Left cardiac atrium (tissue), 4 donors: ENCODE measurements at regions not wholly inside any gene's neighbourhood (a gene's known extent, or its start where the extent isn't known, plus 50 kb on each side); places are given as distances from the start of the nearest gene placed in this dataset.
"Not testable (repeated sequence)": the region's sequence is repeated elsewhere in the genome, so short reads cannot be mapped to it uniquely, and the experiment has no call there.

Experiments used
- ATAC-seq, 2 donors: fragments of 200-7000 bp; cut with Tn5 transposase; one replicate each; pipeline ENCODE4 v1.9.1; 2020; ENCODE audit warnings: mild to moderate bottlenecking in 2 of 2, moderate library complexity in 2 of 2
- DNase-seq: peaks from one replicate; pipeline ENCODE4 v3.0.0-alpha.2; 2020
- intact Hi-C, 2 donors: fragments of 100-400 bp; cut with DNase I; formaldehyde crosslinking; loops; one replicate each; pipeline versions ENCODE4 v1.14.1 to v1.15.1; 2022 to 2023
- donor health status: DM: no; HTN: yes; CAD: no.
- donor health status: DM: no; HTN: yes; CAD: no; lungs with severe emphysema.
- donor health status: DM: yes; HTN: yes; CAD: no.
- donor health status: Dilated cardiomyopathy.

DNA sequence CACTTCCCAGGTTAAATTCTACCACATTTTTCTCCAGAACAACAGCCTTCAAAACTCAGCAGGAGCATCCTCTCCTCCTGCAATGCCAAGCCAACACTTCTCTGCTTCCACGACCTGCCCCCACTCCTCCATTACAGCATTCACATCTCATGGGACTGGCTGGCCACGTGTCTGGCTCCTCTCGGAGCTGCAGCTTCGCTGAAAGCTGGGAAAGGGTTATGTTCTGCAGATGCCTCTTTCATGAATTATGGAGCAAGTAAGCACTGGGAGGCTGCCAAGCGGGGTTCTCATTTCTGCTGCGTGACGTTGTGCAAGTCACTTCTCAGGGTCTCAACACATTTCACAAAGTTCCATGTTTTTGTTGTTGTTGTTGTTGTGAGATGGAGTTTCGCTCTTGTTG, 142.2 kb upstream of the RFLNA start:
- DNase-seq (no peak), ATAC-seq (peak in 1 of 2 donors; percentile 67)
- intact Hi-C loops = no loop called here

DNA sequence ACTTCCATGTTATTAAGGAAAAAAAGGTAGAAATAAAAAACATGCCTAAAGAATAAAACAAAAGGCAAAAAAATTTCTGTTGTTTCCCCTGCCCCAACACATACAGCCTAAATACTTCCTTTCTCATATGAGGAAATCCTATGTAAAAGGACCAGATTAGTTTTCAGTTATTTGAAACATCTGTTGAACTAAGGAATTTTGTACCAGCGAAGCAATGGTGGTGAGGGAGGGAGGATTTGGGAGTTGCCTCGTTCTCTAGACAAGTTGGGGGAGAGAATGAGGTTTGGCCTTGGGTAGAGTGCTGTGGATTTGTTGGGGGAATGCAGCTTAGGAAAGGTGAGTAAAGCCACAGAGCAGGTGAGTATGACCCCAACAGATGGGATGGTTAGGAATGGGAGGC, 141.5 kb upstream of the RFLNA start:
- intact Hi-C loops = no loop called here
- no peak for DNase-seq
- ATAC-seq = no peak

DNA sequence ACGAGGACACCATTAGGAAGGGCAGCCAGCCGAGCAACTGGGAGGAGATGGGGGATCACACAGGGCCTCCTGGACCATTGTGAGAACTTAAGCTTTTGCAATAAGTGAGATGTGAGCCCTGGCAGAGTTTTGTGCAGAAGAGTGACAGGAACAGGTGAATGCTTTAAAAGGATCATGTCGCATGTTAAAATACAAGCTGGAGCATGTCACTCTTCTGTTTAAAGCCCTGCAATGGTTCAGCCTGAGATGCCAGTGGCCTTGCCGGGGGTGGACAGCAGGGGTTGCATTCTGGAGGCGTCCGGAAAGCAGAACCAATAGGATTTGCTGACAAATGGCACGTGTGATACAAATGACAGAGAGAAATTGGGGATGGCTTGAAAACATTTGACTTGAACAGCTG, 137.5 kb upstream of the RFLNA start:
- no peak for DNase-seq
- no peak for ATAC-seq
- intact Hi-C loops = no loop called here

DNA sequence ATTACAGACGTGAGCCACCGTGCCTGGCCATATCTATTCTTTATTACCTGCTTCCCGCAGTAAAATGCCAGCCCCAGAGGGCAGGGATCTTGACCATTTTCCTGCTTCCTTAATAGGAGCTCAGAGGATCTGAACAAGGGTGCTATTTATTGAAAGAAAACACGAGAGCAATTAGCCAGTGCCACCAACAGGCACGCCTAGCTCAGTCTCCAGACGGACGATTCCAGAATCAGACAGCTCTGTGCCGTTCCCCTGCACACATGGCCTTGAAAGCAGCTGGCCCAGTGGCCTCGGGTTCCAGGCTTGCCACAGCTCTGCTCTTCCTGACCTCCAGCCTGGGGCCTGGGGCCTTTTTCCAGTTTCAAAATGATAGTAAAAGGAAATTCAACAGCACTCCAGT, 135.2 kb upstream of the RFLNA start:
- DNase-seq (no peak), ATAC-seq (no peak)
- intact Hi-C loops = no loop called here

DNA sequence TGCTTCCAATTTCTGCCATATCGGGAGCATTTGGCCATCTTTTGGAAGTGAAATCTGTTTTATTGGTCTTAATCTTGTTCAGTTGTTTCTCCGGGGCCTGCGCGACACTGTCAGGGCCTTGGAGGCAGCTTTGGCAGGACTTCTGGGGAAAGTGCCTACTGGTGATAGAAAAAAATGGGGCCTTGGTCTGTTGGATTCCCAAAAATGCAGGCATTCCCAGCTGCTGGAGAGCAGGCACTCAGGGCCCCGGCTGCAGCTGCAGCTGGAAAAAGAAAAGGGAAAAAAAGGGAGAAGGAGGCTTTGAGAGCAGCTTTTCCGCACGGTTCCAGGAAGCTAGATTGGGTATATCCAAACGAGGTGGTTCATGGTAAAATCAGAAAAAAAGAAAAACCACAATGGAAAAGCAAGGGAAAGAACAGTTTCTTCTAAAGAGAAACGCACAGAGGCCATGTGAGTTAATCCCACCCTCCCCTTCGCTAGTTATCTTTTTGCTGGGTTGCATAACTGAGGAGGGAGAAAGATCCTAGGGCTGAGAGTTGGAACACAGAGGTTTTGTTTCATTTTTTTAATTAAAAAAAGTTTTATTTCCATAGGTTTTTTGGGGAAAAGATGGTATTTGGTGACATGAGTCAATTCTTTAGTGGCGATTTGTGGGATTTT, 134.7 kb upstream of the RFLNA start:
- ATAC-seq (peak in 1 of 2 donors; percentile 47), DNase-seq (no peak)
- intact Hi-C loops = no loop called here

DNA sequence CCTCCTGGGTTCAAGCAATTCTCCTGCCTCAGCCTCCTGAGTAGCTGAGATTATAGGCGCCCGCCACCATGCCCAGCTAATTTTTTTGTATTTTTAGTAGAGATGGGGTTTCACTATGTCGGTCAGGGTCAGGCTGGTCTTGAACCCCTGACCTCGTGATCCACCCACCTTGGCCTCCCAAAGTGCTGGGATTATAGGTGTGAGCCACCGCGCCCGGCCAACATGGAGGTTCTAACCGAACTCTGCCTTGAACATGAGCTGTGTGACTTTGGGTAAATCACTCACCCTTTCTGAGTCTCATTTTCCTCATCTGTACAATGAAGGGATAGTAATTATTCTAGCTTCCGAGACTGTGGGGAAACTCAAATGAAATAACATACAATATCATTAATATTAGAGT, 133.5 kb upstream of the RFLNA start:
- ATAC-seq, intact Hi-C loops, DNase-seq: not testable (repeated sequence)

DNA sequence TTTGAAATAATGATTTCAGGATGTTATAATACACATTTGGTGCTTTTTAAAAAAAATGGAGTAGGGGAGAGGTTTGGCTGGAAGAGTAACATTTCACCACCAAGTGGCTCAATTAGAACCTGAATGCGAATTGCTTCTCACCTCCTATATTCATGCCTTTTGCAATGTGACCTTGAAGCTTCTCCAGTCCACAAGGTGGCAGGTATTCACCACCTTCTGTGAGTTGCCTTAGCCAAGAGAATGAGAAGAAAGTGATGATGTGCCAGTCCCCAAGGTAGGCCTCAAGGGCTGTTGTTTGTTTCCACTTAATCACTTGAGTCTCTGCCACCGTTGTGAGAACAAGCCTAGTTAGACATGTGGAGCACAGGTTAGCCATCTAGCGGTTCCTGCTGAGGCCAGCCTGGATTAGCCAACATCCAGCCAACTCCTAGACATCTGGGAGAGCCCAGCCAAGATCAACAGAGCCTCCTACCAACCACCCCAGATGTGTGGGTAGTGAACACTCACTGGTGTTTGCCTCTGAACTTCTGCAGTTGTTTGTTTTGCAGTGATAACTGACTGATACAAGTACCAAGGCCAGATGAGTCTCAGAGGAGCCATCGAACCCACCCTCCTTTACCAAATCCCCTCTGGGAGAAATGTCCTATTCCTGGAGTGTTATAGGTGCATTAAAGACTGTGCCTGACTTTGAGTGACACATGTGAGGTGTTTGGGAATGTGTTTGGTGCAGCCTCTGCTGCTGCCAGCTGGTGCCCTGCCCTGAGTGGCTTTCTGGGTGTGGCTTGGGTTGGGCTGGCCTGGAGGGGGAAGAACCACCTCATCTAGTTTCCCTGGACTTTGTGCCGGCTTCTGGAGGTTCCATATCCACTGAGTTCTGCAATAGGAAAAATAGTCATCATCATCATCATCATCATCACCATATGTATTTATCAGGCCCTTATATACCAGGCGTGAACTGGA, 132.5 kb upstream of the RFLNA start:
- ATAC-seq (no peak), DNase-seq (no peak)
- intact Hi-C loops = no loop called here

DNA sequence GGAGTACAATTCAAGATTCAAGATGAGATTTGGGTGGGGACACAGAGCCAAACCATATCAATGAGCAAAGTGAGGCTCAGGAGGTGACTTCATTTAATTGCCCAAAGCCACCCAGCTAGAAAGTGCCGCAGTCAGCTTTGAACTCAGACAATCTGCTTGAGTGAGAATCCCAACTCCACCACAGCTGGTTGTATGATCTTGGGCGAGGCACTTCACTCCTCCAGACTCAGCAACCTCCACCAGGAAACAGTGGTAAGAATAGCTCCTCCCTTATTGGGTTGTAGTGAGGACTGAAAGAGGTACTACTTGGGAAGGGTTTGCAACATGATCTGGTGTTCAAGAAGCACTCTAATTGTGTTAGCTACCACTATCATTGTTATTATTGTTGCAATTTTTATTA, 129.2 kb upstream of the RFLNA start:
- no peak for ATAC-seq
- no peak for DNase-seq
- intact Hi-C loops = no loop called here

DNA sequence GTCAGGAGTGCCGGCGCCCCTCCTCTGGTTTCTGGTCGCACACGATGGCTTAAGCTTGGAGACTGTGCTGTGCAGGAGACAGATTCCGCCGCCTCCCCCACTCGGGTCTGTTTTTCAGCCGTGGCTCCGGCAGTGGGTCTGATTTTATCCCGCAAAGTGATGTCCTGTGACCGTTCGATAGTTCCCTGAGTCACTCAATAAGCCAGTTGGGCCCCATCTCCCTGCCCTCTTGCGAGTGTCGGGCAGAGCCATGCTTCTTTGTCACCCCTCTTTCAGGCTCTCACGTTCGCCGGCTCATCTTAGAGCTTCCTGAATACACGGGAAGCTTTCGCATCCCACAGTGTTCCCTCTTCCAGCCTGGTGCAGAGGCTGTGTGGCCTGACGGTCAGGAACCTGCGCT, 127.8 kb upstream of the RFLNA start:
- ATAC-seq = no peak
- intact Hi-C loops = no loop called here
- DNase-seq = no peak

DNA sequence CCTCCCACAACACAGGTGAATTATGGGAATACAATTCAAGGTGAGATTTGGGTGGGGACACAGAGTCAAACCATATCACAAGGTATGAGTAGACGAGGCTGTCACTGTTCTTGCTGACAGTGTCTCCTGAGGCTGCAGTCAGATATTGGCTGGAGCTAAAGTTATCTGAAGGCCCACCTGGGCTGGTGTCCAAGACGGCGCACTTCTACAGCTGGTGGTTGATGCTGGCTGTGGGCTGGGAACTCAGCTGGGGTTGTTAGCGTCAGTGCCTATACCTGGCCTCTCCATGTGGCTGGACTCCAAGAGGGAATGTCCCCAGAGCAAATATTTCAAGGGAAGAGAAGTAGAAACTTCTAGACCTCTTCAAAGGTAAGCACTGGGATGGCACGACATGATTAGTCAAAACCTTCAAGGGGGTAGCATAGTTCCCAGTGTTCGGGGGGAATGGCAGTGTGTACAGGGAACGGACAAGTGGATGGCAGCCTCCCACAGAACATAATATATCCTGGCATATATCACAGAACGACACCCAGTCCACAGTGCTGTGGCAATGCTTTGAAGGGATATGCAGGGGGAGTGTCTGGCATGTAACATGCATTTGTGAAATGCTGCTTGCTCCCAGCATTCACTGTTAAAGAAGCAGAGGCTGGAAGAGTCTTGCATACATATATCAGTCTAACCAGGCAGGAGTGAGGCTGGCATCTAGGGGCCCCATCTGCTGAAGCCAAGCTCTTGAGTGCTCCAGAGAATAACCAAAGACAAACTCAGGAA, 126.7 kb upstream of the RFLNA start:
- intact Hi-C loops = no loop called here
- ATAC-seq (no peak), DNase-seq (no peak)

DNA sequence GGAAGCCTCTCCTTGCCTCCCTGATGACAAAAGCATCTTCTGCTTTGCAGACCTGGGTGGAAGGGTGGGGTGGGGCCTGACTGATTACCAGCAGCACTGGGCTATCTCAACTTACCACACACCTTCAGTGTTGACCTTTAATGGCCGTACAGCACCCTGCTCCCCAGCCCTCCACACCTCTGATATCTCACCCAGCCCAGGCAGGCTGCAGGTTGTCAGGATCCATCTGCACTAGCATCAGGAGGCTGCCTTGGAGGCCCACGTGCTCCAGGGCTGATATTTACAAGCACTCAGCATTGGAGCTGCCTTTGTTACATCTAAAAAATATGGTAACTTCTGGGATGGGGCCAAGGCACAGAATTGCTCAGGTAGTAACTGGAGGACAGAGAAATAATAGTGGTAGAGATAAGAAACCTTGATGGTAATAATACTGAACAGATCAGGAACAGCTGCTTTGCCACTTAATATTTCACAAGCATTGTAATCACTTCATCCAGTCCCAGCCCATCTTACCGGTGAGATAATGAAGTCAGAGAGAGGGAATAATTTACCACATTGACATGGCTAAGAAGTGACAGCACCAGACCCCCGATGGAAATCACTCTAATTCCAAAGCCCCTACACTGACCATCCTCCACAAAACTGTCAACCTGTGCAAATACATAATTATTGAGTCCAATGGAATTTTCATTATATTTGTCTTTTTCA, 125.2 kb upstream of the RFLNA start:
- intact Hi-C loops = no loop called here
- DNase-seq (no peak), ATAC-seq (no peak)

DNA sequence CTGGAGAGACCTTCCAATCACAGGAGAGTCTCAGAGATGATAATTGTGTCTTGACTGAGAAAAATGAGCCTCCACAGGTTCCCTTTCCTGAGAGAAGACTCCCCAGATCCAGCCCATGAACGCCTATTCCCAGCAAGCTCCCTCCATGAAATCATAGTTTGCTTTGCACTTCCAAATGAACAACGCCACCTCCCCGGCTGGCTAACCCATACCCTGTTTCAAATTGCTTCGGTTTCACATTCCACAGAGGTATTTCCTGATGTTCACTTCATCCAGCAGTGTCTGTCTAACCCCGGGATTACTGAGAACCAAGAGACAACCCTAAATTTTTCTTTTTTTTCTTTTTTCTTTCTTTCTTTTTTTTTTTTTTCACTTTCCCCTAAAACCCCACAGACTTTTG, 124.1 kb upstream of the RFLNA start:
- ATAC-seq (no peak), DNase-seq (no peak)
- intact Hi-C loops = no loop called here

DNA sequence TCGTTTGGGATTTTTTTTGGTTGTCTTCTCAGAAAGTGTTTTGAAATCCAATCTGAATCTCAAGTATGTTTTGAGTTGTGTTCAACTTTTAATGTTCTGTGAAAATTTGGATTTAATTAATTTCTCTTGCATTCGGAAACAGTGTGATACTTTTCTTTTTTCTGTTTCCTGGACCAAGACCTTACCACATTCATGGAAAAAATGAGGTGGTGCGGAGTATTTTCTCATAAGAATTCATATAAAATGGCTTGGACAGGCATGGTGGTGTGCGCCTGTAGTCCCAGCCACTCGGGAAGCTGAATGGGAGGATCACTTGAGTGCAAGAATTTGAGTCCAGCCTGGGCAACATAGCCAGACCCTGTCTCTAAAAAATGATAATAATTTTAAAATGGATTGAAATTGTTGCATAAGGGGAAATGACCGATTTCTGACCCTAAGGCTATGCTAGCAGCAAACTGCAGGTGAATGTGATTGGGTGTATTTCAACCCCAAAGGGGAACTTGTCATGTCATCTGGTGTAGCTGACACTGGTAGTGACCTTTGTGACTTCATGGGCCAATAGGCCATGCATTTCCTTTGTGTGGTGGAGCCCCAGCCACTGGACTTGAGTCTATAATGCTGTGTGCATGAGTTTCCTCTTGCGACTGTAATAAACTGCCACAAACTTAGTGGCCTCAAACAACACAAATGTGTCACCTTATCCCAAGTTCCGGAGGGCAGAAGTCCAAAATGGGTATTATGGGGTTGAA, 123.5 kb upstream of the RFLNA start:
- no peak for ATAC-seq
- intact Hi-C loops = no loop called here
- no peak for DNase-seq

DNA sequence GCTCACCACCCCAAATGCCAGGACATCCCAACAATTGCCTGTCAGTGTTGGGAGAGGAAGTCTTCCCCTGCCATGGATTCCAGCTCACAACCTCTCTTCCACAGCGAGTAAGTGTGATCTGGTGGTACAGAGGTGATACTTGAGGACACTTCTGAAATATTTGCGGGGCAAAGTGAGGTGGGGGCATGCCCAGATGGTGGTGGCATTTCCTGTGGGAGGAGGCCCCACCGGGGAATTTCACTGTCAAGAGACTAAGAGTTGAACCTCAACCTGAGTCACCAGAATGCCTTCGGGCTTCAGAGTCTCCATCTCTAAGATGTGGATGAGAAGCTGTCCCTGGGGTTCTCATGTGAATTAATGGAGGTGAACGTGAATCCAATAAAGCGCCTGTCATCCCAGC, 122.3 kb upstream of the RFLNA start:
- DNase-seq (no peak), ATAC-seq (no peak)
- intact Hi-C loops = no loop called here

DNA sequence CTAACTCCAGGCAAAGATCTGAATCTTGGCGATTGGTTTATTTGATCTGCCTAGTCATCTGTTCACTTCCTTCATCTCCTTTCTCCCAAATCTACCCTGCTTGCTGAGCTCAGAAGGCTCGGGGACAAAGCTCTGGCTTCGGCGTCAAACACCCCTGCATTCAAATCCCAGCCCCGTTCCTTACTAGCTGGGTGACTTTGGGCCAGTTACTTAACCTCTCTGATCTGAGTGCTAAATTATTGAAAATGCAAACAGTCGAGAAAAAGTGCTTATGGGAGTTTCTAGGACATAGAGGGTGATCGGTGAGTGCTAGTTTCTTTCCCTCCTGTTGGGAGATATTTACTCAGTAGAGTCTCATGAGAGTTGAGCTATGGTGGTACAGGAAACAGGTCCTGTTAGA, 121.2 kb upstream of the RFLNA start:
- intact Hi-C loops = no loop called here
- no peak for DNase-seq
- ATAC-seq = no peak

DNA sequence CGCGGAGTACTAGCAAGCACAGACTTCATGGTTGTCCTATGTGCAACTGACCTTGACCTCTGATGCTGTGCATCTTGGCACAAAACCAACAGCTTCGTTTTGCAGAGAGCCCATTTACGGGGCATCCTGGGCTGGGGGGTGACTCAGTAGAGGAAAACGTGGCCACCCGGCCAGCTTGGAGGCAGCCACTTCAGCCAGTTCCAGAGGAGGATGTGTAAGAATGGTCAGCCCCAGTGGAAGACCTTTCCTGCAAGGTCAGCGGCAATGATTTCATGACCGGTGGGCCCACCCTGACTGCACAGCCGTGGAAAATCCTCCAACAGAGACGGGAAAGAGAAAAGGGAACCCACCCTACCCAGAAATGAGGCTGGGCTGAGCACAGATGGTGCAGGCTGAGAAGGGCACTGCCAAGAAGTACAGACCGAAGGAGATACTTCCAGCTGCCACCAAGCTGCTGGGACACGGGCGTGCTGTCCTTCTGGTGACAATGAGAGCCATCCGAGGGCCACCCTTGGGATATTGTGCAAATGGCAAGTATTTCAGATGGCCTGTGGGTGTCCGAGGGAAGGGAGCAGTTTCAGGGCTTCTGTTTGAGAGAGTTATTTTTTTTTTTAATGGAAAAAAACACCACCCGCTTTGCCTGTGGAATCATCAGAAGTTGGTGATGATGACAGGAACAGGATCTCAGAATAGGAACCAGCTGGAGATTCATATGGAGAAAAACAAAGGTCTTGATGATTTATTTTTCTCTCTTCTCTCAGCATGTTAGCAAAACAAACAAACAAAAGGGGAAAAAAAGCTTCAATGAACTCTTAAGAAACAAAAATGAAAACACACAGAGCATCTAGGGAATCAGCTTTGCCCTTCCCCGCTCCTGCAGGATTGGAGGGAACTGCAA, 120.2 kb upstream of the RFLNA start:
- DNase-seq (no peak), ATAC-seq (no peak)
- intact Hi-C loops = no loop called here

DNA sequence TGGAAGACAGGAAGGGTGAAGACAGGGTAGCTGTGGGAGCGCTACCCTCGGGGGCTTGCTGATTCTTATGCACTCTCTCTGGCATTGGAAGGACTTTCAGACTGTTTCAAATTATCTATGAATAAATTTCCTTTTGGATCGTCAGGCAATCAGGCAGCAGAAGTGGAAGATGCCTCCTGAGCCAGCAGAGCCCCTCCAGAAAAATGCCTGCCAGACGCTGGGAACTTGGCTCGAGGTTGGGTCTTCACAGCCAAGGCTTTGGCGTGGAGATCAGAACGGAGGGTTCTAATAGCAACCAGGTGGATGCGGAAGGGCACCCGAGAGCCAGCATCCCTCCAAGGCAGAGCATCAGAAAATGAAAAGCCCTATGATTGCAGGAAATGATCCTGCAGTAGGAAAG, 119.2 kb upstream of the RFLNA start:
- intact Hi-C loops = no loop called here
- ATAC-seq = no peak
- no peak for DNase-seq
